ENCODE measurements at regions not wholly inside any gene's neighbourhood (a gene's known extent, or its start where the extent isn't known, plus 50 kb on each side); places are given as distances from the start of the nearest gene placed in this dataset.

DNA sequence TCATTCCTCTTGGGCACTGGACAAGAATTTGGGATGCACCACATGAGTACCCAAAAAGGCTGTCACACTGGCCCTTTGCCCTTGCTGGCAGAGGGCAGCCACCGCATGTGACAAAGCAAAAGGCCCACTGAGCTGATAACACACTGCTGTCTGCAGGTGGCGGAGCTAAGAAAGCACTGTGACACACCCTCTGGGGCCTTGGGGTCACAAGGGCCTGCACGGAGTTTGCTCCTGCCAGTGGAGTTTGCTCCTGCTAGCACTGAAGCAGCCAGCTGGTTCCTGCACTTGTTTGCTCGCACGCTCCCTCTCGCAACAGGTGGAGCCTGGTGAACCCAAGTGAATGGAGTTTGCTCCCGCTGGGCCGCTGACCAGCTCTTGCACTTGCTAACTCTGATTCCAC is 132.6 kb downstream of the LCA5 start (continued):
- TF ChIP-seq, protein P1, sequence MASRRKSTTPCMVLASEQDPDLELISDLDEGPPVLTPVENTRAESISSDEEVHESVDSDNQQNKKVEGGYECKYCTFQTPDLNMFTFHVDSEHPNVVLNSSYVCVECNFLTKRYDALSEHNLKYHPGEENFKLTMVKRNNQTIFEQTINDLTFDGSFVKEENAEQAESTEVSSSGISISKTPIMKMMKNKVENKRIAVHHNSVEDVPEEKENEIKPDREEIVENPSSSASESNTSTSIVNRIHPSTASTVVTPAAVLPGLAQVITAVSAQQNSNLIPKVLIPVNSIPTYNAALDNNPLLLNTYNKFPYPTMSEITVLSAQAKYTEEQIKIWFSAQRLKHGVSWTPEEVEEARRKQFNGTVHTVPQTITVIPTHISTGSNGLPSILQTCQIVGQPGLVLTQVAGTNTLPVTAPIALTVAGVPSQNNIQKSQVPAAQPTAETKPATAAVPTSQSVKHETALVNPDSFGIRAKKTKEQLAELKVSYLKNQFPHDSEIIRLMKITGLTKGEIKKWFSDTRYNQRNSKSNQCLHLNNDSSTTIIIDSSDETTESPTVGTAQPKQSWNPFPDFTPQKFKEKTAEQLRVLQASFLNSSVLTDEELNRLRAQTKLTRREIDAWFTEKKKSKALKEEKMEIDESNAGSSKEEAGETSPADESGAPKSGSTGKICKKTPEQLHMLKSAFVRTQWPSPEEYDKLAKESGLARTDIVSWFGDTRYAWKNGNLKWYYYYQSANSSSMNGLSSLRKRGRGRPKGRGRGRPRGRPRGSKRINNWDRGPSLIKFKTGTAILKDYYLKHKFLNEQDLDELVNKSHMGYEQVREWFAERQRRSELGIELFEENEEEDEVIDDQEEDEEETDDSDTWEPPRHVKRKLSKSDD (conservative IDR thresholded peaks at IDR 0.05; ENCODE audit: low read length): no peak
- TF ChIP-seq BRF1 (IDR thresholded peaks at IDR 0.05; ENCODE audit: borderline replicate concordance, extremely low read depth, insufficient read length) (no peak), ZFP30 (CRISPR knock-in tag; IDR thresholded peaks at IDR 0.05; ENCODE audit: borderline replicate concordance) (no peak), CBFA2T3 (IDR thresholded peaks at IDR 0.05) (peak; percentile 40), MEIS2 (IDR thresholded peaks at IDR 0.05; ENCODE audit: partially characterized antibody) (no peak), ZC3H4 (CRISPR knock-in tag; IDR thresholded peaks at IDR 0.05; ENCODE audit: borderline replicate concordance) (no peak), TAF7 (tag; IDR thresholded peaks at IDR 0.05) (no peak), BMI1 (IDR thresholded peaks at IDR 0.05; ENCODE audit: low read length) (no peak), RAD51 (IDR thresholded peaks at IDR 0.05; ENCODE audit: borderline replicate concordance, low read depth) (0 out of 2 replicates have a peak, but pooled peaks have one; percentile 15), ZNF717 (CRISPR knock-in tag; IDR thresholded peaks at IDR 0.05) (no peak), ZEB2 (IDR thresholded peaks at IDR 0.05) (no peak), MTA3 (IDR thresholded peaks at IDR 0.05; ENCODE audit: borderline replicate concordance) (no peak), HNRNPUL1 (IDR thresholded peaks at IDR 0.05; ENCODE audit: low read length) (no peak), ZNF143 (CRISPR knock-in tag; IDR thresholded peaks at IDR 0.05) (no peak), CBFA2T2 (conservative IDR thresholded peaks at IDR 0.05) (0 out of 2 replicates have a peak, but pooled peaks have one; percentile 18), RHOXF2B (CRISPR knock-in tag; conservative IDR thresholded peaks at IDR 0.05) (no peak), MYBL2 (IDR thresholded peaks at IDR 0.05; ENCODE audit: low read depth) (no peak), MYBL2 (CRISPR knock-in tag; IDR thresholded peaks at IDR 0.05; ENCODE audit: borderline replicate concordance) (no peak)
- TF ChIP-seq, protein P2, sequence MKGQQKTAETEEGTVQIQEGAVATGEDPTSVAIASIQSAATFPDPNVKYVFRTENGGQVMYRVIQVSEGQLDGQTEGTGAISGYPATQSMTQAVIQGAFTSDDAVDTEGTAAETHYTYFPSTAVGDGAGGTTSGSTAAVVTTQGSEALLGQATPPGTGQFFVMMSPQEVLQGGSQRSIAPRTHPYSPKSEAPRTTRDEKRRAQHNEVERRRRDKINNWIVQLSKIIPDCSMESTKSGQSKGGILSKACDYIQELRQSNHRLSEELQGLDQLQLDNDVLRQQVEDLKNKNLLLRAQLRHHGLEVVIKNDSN (CRISPR knock-in tag; IDR thresholded peaks at IDR 0.05): peak; percentile 20
- TF ChIP-seq, protein P3, sequence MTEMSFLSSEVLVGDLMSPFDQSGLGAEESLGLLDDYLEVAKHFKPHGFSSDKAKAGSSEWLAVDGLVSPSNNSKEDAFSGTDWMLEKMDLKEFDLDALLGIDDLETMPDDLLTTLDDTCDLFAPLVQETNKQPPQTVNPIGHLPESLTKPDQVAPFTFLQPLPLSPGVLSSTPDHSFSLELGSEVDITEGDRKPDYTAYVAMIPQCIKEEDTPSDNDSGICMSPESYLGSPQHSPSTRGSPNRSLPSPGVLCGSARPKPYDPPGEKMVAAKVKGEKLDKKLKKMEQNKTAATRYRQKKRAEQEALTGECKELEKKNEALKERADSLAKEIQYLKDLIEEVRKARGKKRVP (CRISPR knock-in tag; IDR thresholded peaks at IDR 0.05): no peak
- TF ChIP-seq, protein P4, sequence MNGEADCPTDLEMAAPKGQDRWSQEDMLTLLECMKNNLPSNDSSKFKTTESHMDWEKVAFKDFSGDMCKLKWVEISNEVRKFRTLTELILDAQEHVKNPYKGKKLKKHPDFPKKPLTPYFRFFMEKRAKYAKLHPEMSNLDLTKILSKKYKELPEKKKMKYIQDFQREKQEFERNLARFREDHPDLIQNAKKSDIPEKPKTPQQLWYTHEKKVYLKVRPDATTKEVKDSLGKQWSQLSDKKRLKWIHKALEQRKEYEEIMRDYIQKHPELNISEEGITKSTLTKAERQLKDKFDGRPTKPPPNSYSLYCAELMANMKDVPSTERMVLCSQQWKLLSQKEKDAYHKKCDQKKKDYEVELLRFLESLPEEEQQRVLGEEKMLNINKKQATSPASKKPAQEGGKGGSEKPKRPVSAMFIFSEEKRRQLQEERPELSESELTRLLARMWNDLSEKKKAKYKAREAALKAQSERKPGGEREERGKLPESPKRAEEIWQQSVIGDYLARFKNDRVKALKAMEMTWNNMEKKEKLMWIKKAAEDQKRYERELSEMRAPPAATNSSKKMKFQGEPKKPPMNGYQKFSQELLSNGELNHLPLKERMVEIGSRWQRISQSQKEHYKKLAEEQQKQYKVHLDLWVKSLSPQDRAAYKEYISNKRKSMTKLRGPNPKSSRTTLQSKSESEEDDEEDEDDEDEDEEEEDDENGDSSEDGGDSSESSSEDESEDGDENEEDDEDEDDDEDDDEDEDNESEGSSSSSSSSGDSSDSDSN (IDR thresholded peaks at IDR 0.05; ENCODE audit: borderline replicate concordance in 1 of 2, low read depth in 2 of 2, low read length in 2 of 2): no peak
- TF ChIP-seq, protein P5, sequence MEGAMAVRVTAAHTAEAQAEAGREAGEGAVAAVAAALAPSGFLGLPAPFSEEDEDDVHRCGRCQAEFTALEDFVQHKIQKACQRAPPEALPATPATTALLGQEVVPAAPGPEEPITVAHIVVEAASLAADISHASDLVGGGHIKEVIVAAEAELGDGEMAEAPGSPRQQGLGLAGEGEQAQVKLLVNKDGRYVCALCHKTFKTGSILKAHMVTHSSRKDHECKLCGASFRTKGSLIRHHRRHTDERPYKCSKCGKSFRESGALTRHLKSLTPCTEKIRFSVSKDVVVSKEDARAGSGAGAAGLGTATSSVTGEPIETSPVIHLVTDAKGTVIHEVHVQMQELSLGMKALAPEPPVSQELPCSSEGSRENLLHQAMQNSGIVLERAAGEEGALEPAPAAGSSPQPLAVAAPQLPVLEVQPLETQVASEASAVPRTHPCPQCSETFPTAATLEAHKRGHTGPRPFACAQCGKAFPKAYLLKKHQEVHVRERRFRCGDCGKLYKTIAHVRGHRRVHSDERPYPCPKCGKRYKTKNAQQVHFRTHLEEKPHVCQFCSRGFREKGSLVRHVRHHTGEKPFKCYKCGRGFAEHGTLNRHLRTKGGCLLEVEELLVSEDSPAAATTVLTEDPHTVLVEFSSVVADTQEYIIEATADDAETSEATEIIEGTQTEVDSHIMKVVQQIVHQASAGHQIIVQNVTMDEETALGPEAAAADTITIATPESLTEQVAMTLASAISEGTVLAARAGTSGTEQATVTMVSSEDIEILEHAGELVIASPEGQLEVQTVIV (CRISPR knock-in tag; IDR thresholded peaks at IDR 0.05; ENCODE audit: borderline replicate concordance): no peak

Data from K562 (cell line).